ENCODE measurements at regions not wholly inside any gene's neighbourhood (a gene's known extent, or its start where the extent isn't known, plus 50 kb on each side); places are given as distances from the start of the nearest gene placed in this dataset.

DNA sequence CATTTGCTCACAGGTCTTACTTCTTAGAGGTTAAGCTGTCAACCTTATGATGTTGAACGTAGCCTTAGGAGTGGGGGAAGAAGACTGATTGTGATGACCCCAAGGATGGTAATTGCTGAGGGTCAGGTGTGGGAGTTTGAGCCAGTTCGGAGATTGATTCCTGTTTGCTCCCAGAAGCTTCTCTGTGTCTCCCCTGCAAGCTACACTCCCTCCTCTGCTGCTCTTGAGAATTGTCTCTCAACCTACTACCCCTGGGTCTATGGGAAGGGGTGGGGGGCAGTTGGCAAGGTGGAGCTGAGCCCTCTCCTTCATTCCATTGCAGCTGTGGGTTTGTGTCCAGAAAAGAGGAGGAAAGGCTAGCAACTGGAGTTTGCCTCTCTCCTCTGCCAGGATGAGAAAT lies 113.8 kb downstream of the PLEKHG1 start:
- no peak for DNase-seq

DNA sequence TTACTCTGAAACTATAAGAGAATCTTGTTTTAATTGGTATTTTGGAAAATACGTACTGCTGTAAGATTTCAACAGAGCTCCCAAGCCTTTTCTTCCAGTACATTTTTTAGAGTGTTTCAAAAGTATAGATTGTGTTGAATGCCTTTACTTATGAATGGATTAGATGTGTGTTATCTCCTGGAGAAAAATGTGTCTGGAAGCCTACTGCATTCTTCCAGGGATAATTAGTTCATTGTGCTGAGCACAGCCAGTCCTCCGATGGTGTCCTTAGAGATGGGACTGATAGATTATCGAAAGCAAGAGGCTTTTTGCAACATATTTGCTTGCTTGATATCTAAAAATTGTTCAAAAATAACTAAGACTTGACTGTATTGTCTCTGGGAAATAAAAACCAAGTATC lies 114.2 kb downstream of the PLEKHG1 start:
- no peak for DNase-seq

DNA sequence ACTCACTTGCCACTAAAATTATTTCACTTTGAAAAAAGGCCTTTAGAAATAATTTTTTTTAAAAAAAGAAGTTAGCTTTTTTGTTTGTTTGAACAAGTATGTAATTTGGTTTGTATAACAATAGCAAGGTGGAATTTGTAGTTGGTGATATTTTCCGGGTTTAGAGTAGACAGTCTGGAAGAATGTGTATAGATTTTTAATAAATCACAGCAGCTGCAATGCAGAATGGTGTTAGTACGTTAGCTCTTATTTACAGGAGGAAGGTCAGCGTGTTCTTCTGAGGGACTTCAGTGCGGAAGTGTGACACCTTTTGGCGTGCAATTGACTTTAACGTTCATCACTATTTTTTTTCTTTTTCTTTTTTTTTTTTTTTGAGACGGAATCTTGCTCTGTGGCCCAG lies 115.4 kb downstream of the PLEKHG1 start:
- DNase-seq: no peak

DNA sequence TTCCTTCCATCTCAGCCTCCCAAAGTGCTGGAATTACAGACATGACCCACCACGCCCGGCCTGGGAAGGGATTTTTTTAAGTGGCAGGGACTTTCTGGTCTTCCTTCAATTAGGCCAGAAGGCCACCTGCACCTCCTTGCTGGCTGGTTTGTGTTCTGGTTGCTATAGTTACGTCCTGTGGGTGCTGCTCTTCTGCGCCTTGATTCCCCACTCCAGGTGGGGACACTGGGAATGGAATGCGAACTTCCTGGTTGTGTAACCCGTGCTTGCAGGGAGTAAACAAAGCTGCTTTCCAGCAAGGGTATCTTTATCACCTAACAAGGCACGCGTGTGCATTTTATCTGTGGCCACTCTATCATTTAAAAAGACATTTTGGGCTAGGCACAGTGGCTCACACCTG lies 117.7 kb downstream of the PLEKHG1 start:
- no peak for DNase-seq

DNA sequence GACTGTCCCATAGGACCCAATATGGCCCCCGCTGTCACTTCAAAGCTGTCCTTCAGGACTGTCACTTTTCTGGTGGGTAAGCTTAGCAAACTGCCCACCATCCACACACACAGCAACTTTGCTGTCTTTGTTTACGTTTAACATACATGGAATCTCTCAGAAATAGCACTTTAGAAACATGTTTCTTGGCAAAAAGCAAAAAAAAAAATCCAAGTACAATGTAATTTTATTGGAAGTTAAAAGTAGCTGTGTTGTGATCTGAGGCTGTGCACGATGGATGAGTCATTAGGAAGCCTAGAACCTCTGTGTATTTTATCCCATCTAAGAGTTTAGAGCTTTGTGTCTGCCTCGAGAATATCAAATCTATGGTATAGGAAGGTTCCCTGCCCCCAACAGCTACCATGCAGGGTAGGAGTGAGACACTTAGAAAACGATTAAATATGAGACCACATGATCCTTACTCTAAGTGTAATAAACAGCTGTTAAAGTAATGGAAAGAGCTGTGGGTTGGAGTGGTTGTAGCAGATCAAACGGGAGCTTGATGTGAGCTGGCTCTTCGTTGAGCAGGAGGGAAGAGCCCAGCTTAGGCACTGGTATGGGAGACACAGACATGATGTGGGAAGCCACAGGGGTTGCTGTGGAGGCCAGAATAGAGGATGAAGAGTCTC lies 119.5 kb downstream of the PLEKHG1 start:
- no peak for DNase-seq

DNA sequence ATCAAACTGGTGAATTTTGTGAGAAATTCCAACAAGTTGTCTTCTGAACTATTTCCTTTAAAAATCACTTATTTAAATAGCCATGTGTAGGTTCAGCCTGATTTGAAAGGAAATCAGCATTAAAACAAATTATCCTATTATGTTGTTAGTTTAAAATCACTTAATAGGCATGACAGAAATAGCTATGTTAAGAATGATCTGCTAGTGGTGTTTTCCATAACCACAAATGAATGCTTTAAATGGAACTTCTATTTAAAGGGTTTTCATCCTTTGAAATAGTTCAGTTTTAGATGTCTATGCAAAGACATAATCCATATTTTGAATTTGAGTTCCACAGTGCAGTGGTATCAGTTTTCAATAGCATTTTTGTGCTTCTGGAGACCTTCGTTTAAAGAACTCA lies 120.1 kb downstream of the PLEKHG1 start:
- no peak for DNase-seq

DNA sequence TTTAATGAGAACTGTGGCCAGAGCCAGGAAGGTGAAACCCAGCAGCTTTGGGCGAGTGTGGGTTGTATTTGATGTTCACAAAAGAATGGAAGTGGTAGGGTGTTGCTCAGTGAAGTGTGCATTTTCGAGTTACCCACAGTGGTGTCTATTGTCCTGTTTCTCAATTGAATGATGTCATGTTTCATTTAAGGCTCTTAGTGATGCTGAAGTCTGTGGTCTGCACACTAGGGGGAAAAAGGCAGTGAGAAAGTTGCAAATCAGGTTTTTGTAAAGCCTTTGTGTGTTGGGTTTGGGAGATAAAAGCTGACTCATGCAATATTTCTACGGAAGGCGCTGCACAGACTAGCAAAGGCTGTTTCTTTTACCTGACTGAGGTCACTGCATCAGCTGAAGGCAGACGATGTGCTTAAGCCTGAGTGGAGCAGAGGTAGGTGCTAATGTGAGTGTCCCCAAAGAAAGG lies 121.1 kb downstream of the PLEKHG1 start:
- no peak for DNase-seq

DNA sequence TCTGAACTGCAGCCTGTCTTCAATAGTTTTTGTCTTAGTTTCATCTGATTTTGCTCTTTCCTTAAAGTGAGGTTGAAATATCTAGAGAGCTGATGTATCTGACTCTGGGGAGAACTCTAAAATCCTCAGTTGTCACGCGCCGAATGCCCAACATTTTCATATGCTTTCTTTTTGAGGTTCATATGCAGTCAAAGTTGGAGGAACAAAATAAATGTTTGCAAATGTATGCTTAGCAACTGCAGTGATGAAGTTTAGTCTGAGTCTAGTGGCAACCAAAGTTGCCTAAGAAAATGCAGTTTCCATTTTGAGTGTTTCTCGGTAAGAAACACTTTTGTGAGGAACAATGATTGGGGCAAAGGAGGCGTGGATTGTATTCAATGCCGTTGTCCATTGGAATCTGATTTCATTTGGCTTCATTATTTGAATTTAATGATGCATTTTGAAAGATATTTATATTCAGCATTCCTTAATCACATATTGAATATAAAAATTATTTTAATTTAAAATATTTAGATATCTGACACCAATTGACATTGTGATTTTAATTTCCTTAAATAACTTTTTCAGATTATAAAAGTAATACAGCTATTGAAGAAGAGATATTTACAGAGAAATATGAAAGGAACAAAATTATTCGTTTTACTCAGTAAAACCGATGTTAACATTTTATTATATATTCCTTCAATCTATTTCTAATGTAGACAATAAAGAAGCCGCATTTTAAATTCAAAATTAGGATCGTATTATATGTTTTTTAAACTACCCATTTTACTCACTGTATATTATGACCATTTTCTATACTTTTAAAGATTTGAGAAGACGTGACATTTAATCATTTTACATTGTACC lies 122.0 kb downstream of the PLEKHG1 start:
- no peak for DNase-seq

DNA sequence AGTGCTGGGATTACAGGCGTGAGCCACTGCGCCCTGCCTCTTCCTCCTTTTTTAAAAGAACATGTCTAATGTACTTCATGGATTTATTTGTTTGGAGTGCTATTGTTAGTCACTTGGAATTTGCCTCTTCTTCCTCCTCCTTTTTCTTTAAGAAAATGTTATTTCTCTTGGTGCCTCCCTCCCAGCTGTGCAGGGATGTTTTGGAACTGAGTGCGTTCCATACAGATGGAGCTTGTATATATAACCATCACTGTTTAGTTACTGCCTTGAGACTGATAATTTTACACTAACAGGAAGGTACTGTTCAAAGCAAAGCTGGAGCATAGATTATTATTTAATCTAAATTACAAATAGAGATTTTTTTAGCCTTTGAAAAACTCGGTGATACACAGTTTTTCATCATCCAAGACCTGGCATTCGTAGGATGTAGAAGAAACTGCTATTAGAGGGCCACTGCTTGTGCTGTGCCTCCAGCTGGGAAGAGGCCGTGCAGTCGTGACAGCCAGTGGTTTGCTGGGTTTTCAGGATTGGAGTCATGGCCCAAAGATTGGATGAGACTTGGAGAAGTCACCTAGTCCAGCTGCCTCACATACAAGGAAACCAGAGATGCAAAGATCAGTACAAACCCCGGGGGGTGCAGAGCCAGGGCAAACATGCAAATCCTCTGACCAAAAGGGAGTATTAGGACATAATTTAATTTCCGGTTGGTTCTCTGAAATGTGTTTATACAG lies 123.1 kb downstream of the PLEKHG1 start:
- no peak for DNase-seq

DNA sequence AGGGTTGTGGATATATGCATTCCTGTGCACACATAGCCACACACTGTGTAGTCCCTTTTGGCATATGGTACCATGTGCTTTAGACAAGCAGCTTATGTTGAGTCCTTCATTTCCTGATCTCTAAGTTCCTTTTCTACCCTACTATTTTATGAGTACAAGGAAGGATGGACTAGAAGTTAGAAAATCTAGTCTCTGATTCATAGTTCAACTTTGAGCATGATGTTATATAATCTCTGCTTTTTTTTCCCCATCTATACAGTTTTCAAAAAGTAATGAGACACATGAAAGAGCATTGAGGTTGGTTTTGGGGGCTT lies 123.6 kb downstream of the PLEKHG1 start:
- no peak for DNase-seq

DNA sequence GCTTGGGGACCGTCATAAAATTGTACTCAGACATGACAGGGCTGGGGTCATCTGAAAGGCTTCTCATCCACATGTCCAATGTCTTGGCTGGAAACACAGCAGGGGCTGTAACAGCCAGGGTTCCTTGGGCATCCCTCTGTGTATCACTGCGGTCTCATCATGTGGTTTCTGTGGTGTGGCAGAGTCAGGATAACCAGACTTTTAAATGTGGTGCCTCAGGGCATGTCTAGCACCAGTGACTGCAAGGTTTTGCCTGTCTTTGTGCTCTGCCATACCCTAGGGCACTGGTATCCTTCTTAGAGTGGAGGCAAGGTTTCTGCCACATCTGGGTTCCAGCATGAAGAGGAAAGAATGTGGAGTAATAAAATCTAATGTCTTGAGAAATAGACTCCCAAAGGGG lies 124.2 kb downstream of the PLEKHG1 start:
- DNase-seq: no peak

DNA sequence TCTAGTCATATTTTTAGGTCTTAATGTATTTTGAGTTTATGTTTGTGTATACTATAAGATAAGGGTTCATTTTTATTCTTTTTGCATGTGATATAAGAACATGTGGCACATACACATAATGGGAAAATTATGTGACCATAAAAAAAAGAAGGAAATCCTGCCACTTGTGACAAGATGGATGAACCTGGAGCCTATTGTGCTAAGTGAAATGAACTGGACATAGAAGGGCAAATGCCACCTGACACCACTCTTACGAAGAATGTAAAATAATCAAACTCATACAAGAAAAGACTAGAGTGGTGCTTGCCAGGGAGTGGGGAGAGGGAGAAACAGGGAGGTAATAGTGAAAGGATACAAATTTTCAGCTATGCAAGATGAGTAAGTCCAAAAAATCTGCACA lies 126.1 kb downstream of the PLEKHG1 start:
- DNase-seq: no peak

DNA sequence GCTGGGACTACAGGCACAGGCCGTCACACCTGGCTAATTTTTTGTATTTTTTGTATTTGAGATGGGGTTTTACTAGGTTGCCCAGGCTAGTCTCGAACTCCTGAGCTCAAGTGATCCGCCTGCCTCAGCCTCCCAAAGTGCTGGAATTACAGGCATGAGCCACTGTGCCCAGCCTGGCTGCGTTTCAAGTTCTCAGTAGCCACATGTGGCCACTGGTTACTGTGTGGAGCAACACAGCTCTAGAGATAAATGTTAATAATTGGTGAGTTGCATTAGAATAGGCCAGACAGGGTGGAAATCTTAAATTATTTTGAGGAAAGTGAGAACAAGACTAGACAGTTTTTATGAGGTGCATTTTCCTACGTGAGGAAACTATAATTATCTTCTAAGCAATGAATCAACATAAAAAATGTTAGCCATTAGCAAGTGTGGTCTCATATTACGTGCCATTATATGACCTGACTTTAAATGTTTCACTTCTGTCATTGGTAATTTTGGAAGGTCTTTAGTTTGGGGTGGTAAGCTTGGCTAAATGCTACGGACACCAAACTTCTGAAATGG lies 129.6 kb downstream of the PLEKHG1 start:
- no peak for DNase-seq

DNA sequence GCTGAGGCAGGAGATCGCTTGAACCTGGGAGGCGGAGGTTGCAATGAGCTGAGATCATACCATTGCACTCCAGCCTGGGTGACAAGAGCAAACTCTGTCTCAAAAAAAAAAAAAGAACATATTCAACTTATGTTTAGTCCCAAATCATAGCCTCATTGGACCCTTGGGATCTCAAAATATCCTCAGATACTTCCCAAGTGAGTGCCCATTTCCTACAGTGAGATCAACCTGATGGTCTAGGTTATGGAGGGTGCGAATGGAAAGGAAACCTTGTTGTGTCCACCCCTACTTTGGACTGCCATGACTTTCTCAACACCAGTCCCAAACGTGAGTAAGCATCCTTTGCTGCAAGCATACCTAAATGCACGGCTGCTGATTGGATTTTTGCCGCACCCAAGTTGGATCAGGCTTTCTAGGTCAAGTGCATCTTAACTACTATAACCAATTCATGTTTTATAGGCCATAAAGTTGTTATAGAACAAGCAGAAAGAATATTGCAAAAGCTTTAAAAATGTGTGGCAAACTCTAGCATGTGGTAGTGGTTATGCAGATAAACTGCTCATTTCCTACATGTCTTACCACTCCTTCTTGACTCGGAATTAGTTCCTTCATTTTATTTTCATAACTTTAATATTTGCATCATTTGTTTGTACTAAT lies 131.2 kb downstream of the PLEKHG1 start:
- no peak for DNase-seq

DNA sequence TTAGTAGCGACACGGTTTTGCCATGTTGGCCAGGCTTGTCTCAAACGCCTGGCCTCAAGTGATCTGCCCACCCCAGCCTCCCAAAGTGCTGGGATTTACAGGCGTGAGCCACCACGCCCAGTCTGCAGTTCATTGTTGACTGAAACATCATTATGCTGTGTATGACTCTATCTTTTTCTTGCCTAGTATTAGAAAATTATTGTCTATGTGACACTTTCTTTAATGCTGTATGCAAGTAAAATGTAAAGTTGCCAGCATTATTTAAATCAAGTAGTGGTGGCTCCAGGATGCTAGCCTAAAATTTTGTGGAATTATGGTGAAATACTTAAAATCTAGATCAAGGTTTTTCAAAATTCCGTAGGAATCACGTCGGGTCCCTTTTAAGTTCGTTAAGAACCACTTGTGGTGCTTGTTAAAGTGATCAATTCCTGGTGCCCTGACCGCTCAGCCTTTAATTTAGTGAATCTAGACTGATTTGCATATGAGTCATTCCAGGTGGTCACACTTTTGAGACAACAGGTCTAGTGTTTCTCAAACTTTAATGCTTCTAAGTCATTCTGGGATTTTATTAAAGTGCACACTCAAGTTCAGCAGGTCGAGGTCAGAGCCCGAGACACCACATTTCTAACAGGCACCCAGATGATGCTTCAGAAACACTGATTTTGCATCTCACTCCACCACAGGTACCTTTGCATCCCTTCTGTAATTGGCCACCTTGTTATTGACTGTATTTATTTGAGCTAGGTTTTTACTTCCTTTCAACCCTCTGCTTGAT lies 132.6 kb upstream of the MTHFD1L start:
- DNase-seq: no peak

DNA sequence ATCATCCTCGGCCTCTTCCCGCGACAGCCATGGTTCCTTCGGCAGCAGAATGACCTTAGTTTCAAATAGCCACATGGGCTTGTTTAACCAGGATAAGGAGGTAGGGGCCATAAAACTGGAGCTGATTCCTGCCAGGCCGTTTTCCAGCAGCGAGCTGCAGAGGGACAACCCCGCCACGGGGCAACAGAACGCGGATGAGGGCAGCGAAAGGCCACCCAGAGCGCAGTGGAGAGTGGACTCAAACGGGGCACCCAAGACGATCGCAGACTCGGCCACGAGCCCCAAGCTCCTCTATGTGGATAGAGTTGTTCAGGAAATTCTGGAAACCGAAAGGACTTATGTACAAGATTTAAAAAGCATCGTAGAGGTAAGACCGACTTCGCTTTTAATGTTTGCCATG lies 131.8 kb upstream of the MTHFD1L start:
- DNase-seq: no peak

DNA sequence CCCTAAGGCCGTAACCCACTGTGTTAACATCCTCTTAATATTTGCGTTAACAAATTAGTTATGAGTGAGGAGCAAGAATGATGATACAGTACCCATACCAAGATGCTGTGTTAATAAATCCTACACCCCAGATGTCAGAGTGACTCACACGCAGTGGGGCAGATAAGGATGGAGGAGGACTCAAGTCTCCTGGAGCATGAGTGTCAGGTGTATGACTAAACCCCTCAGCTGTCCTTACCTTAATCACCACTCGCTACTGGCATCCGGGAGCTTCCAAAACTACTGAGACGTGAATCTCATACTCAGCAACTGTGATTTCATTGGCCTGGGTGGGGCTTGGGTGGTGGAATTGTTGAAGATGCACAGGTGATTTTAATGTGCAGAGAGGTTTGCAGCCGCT lies 131.3 kb upstream of the MTHFD1L start:
- DNase-seq: no peak

DNA sequence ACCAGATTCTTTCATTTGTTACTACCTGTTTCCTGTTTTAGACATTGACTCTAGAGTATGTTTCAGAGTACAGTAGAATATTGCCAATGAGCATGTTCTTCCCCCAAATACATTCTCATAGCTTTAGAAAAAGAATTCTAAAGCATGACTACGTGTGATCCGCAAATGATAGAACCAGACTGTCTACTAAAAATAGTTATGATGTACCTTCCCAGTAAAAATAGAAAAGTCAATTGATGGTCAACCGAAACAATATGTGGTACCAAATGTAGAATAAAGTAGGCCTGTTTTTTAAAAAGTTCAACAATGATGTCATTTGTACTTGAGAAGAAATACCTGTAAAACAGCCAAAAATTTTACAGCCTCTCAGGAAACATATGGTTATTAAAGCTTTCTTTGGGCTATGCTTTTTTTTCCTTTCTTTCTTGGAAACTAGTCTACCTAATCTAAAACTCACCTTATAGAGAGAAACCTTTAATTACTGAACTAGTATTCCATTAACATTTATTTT lies 130.1 kb upstream of the MTHFD1L start:
- DNase-seq: no peak

DNA sequence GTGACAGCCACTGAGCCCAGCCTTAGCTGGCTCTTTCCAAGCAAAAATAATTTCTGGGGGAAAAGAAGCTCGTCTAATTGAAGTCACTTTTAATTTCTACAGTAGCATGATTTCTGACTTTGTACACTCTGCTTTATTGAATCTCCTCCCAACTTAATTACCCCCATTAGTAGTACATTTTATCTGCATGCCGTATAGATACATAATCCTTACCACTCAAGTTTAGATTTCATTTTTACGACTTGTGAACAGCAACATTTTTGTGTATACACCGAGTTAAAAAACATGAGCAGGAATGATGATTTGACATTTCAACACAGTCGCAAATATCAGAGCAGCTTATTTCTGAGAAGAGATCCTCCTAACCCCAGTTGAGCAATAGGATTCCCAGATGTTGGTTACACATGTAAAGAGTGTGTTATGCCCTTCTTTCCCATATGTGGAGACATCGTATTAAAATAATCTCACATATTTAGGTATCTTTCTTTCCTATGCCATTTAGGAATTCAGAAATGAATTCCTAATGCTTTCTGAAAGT lies 127.3 kb upstream of the MTHFD1L start:
- no peak for DNase-seq

DNA sequence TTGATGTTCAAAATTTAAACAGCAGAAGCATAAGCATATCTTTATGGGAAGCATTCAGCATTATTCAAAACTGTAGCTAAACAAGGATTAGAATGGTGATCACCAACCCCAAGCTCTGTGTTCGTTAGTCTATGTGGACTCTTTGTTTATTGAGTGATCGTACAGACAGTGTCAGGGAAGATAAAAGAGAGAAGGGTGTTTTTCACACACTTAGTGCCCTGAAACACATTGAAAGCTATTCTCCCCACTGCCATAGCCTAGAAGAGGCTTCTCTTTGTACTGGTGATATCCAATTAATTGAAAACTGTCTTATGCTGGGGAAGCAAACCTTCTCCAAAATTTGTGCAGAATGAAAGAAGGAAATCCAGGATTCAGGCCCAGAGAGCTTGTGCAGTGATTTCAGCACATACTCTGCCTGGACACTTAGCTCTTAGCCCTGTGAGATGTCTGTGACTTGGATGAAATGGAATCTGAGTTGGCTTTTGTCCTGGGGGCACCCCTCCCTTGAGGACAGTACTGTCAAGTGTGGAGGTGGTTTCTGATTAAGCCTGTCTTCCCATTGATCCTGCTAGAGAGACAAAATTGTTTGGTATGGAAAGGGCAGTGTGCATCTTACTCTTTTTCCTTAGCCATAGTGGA lies 125.7 kb upstream of the MTHFD1L start:
- no peak for DNase-seq

DNA sequence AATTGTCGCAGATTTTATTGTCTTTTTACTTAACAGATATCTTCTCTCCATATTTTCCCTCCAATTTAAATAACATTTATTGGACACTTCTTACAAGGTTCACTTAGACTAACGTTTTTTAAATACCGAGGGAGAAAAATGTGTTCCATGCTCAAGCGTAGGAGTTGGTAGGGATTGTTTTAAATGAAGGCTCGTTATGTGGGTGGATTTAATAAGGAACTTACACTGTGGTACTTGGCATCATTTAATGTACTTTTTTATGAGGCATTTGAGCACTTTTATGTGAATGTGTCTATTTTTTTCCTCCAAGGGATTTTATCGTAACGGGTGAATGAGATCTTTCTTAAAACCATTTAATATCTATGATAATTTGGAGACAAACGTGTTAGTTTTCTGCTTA lies 125.0 kb upstream of the MTHFD1L start:
- DNase-seq: no peak

All from activated T-cell treated with anti-CD3 and anti-CD28 coated beads, Interleukin-2, amount 50 U/mL, for 1 hour (primary cell).